ENCODE measurements at regions not wholly inside any gene's neighbourhood (a gene's known extent, or its start where the extent isn't known, plus 50 kb on each side); places are given as distances from the start of the nearest gene placed in this dataset.

- no peak for TF ChIP-seq POLR2A (IDR thresholded peaks at IDR 0.05)
- TF ChIP-seq, protein P1, sequence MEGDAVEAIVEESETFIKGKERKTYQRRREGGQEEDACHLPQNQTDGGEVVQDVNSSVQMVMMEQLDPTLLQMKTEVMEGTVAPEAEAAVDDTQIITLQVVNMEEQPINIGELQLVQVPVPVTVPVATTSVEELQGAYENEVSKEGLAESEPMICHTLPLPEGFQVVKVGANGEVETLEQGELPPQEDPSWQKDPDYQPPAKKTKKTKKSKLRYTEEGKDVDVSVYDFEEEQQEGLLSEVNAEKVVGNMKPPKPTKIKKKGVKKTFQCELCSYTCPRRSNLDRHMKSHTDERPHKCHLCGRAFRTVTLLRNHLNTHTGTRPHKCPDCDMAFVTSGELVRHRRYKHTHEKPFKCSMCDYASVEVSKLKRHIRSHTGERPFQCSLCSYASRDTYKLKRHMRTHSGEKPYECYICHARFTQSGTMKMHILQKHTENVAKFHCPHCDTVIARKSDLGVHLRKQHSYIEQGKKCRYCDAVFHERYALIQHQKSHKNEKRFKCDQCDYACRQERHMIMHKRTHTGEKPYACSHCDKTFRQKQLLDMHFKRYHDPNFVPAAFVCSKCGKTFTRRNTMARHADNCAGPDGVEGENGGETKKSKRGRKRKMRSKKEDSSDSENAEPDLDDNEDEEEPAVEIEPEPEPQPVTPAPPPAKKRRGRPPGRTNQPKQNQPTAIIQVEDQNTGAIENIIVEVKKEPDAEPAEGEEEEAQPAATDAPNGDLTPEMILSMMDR (IDR thresholded peaks at IDR 0.05 in 8 of 11, conservative IDR thresholded peaks at IDR 0.05 in 3 of 11): no peak
- no peak for TF ChIP-seq POLR2AphosphoS5 (IDR thresholded peaks at IDR 0.05)
Measured at GRCh38 chr3:152636651-152637050, 198.3 kb upstream of the P2RY1 start.
